H9 (cell line): ENCODE measurements at regions not wholly inside any gene's neighbourhood (a gene's known extent, or its start where the extent isn't known, plus 50 kb on each side); places are given as distances from the start of the nearest gene placed in this dataset.

ENCODE experiments used
- DNase-seq: peaks from one replicate; pipeline ENCODE4 v3.0.0-alpha.2; 2017
- H2AFZ ChIP-seq: one replicate; pipeline ENCODE4 v1.6.1; 2013; ENCODE audit warnings: mild to moderate bottlenecking, low read length, control low read depth, moderate library complexity
- H2AK5ac ChIP-seq: 2 replicates; pipeline ENCODE4 v1.6.1; 2013; ENCODE audit warnings: low read length, control low read depth, mixed read lengths; ENCODE audit not compliant: insufficient read length
- H2BK120ac ChIP-seq: one replicate; pipeline ENCODE4 v1.6.1; 2013; ENCODE audit warnings: low read depth, mild to moderate bottlenecking, low read length, control low read depth, inconsistent platforms; ENCODE audit not compliant: poor library complexity, severe bottlenecking
- H2BK12ac ChIP-seq: 2 replicates; pipeline ENCODE4 v1.6.1; 2013; ENCODE audit warnings: low read length, control low read depth, mixed read lengths, low read depth; ENCODE audit not compliant: insufficient read length
- H2BK15ac ChIP-seq: 2 replicates; pipeline ENCODE4 v1.6.1; 2013; ENCODE audit warnings: low read depth, low read length, control low read depth
- H2BK20ac ChIP-seq: one replicate; pipeline ENCODE4 v1.6.1; 2013; ENCODE audit warnings: low read depth, mild to moderate bottlenecking, low read length, control low read depth, inconsistent platforms; ENCODE audit not compliant: poor library complexity, severe bottlenecking
- H2BK5ac ChIP-seq: 2 replicates; pipeline ENCODE4 v1.6.1; 2013; ENCODE audit warnings: low read length, control low read depth, mixed read lengths; ENCODE audit not compliant: insufficient read length
- H3K14ac ChIP-seq: 2 replicates; pipeline ENCODE4 v1.6.1; 2013; ENCODE audit warnings: low read length, control low read depth; ENCODE audit not compliant: insufficient read depth
- H3K18ac ChIP-seq: 2 replicates; pipeline ENCODE4 v1.6.1; 2013; ENCODE audit warnings: low read depth, mild to moderate bottlenecking, mixed read lengths, low read length, control low read depth; ENCODE audit not compliant: insufficient read length
- H3K23ac ChIP-seq: 2 replicates; pipeline ENCODE4 v1.6.1; 2013; ENCODE audit warnings: low read length, control low read depth, mixed read lengths, low read depth; ENCODE audit not compliant: insufficient read length
- H3K23me2 ChIP-seq: 2 replicates; pipeline ENCODE4 v1.6.1; 2013; ENCODE audit warnings: low read depth, mild to moderate bottlenecking, mixed read lengths, low read length, control low read depth; ENCODE audit not compliant: insufficient read length, poor library complexity, severe bottlenecking
- H3K27ac ChIP-seq: 2 replicates; pipeline ENCODE4 v1.5.1; 2013; ENCODE audit warnings: low read length, control low read depth, mixed read lengths, low read depth; ENCODE audit not compliant: insufficient read length
- H3K27me3 ChIP-seq: 2 replicates; pipeline ENCODE4 v1.6.1; 2013; ENCODE audit warnings: low read length, control low read depth, inconsistent platforms; ENCODE audit not compliant: insufficient read depth
- H3K4ac ChIP-seq: 2 replicates; pipeline ENCODE4 v1.6.1; 2013; ENCODE audit warnings: low read depth, mild to moderate bottlenecking, control low read depth, inconsistent platforms, low read length, moderate library complexity
- H3K4me1 ChIP-seq: 2 replicates; pipeline ENCODE4 v1.6.1; 2013; ENCODE audit warnings: low read length, control low read depth, inconsistent platforms; ENCODE audit not compliant: insufficient read depth
- H3K4me2 ChIP-seq: 2 replicates; pipeline ENCODE4 v1.6.1; 2013; ENCODE audit warnings: low read length, control low read depth, mixed read lengths; ENCODE audit not compliant: insufficient read length, insufficient read depth
- H3K56ac ChIP-seq: 2 replicates; pipeline ENCODE4 v1.6.1; 2013; ENCODE audit warnings: low read depth, mild to moderate bottlenecking, mixed read lengths, low read length, control low read depth; ENCODE audit not compliant: insufficient read length
- H3K79me1 ChIP-seq: 2 replicates; pipeline ENCODE4 v1.6.1; 2013; ENCODE audit warnings: low read depth, mild to moderate bottlenecking, moderate library complexity, low read length, control low read depth, inconsistent platforms; ENCODE audit not compliant: insufficient read depth, poor library complexity, severe bottlenecking
- H3K79me2 ChIP-seq: 2 replicates; pipeline ENCODE4 v1.6.1; 2013; ENCODE audit warnings: low read length, control low read depth, inconsistent platforms; ENCODE audit not compliant: insufficient read depth
- H3K9ac ChIP-seq: 2 replicates; pipeline ENCODE4 v1.6.1; 2013; ENCODE audit warnings: low read length, control low read depth, mixed read lengths; ENCODE audit not compliant: insufficient read length; ENCODE audit errors: extremely low read depth
- H3K9me3 ChIP-seq: one replicate; pipeline ENCODE4 v1.6.1; 2013; ENCODE audit warnings: low read depth, low read length, inconsistent platforms; ENCODE audit not compliant: control insufficient read depth
- H3T11ph ChIP-seq: one replicate; pipeline ENCODE4 v1.6.1; 2013; ENCODE audit warnings: mild to moderate bottlenecking, low read length, control low read depth, inconsistent platforms
- H4K20me1 ChIP-seq: one replicate; pipeline ENCODE4 v1.6.1; 2013; ENCODE audit not compliant: control insufficient read depth, insufficient read length, insufficient read depth
- H4K5ac ChIP-seq: 2 replicates; pipeline ENCODE4 v1.6.1; 2013; ENCODE audit warnings: low read depth, mild to moderate bottlenecking, mixed read lengths, low read length, control low read depth; ENCODE audit not compliant: insufficient read length
- H4K8ac ChIP-seq: replicated peaks from 2 replicates; pipeline ENCODE4 v1.6.1; 2013; ENCODE audit warnings: low read length, control low read depth, mixed read lengths, low read depth; ENCODE audit not compliant: insufficient read length
- H4K91ac ChIP-seq: 2 replicates; pipeline ENCODE4 v1.6.1; 2013; ENCODE audit warnings: low read depth, mild to moderate bottlenecking, moderate library complexity, mixed read lengths, low read length, control low read depth; ENCODE audit not compliant: insufficient read length
- H3K27ac Mint-ChIP-seq, 3 experiments: 2 replicates in 2 of 3; 3 replicates in 1 of 3; pipeline ENCODE4 v1.8.0; 2020 to 2021; ENCODE audit warnings: mixed read lengths in 3 of 3, mild to moderate bottlenecking in 1 of 3, moderate library complexity in 1 of 3
- H3K27me3 Mint-ChIP-seq: 2 replicates; pipeline ENCODE4 v1.8.0; 2021; ENCODE audit warnings: low read depth, mild to moderate bottlenecking, moderate library complexity, mixed read lengths
- H3K36me3 Mint-ChIP-seq, 3 experiments: 2 replicates in 2 of 3; 3 replicates in 1 of 3; pipeline ENCODE4 v1.8.0; 2020 to 2021; ENCODE audit warnings: low read depth in 3 of 3, mixed read lengths in 3 of 3; ENCODE audit not compliant: insufficient read depth in 1 of 3
- H3K4me1 Mint-ChIP-seq, 2 experiments: 2 replicates each; pipeline ENCODE4 v1.8.0; 2020; ENCODE audit warnings: mixed read lengths in 2 of 2
- H3K4me3 Mint-ChIP-seq, 2 experiments: 2 replicates in 1 of 2; 3 replicates in 1 of 2; pipeline ENCODE4 v1.8.0; 2020 to 2021; ENCODE audit warnings: mild to moderate bottlenecking in 2 of 2, mixed read lengths in 2 of 2, moderate library complexity in 1 of 2
- H3K9me3 Mint-ChIP-seq, 2 experiments: 2 replicates in 1 of 2; 3 replicates in 1 of 2; pipeline ENCODE4 v1.8.0; 2020; ENCODE audit warnings: mild to moderate bottlenecking in 2 of 2, mixed read lengths in 2 of 2, moderate library complexity in 1 of 2
- CTCF ChIP-seq: fragments of 200-600 bp; sonication (generic); conservative IDR thresholded peaks from 3 replicates; pipeline ENCODE4 v1.8.0; 2021; ENCODE audit warnings: antibody characterized with exemption, mild to moderate bottlenecking
- WGBS: extraction: QIAGEN DNeasy Blood & Tissue Kit; methylation state at CpG from one replicate; pipeline ENCODE4 v1.1.7; 2013; ENCODE audit warnings: missing lambda C conversion rate, low lambda C conversion rate, mixed read lengths; ENCODE audit not compliant: insufficient read length; ENCODE audit errors: extremely low coverage; 5-methylcytosine and 5-hydroxymethylcytosine counted together

DNA sequence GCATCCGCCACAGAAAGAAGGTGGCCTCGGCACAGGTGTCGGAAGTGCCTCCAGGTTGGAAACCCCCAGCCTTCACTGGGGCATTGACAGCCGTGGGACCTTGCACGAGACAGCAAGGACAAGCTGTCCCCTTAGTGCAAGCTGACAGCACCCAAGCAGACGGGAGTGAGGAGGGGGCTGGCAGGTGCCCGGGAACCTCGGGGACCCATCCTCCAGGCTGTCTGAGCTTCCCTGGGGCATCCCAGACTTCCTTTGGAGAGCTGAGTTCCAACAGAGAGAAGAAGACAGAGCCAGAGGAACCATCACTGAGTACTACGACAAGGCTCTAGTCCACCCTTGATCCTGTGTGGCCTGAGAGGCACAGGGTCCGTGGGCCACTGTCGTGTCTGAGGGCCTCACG lies 100.6 kb upstream of the RAB4A start:
- H2BK120ac ChIP-seq, result no peak overlapping the region
- H4K20me1 ChIP-seq, result no peaks in the 10 kb centered on the region
- no CpG with 5 or more reads among the region's 12 CpGs for WGBS
- H2BK5ac ChIP-seq, result no peak overlapping the region
- 0 out of 2 replicates have a peak, but pooled peaks cover 2% of the 10 kb centered on the region for H3K27me3 ChIP-seq
- no peaks in the 10 kb centered on the region for H3K79me2 ChIP-seq
- no peak for TF ChIP-seq CTCF
- H3K56ac ChIP-seq, result no peak overlapping the region
- peaks cover 21 to 30% of the 10 kb centered on the region in 2 experiments for H3K4me1 Mint-ChIP-seq
- no peak overlapping the region for H2AFZ ChIP-seq
- H3K27me3 Mint-ChIP-seq, result peaks cover 16% of the 10 kb centered on the region
- H3K27ac ChIP-seq, result no peak overlapping the region
- H2BK12ac ChIP-seq, result no peak overlapping the region
- H3K9me3 ChIP-seq, result no peaks in the 10 kb centered on the region
- no peak overlapping the region for H4K8ac ChIP-seq
- no peak overlapping the region for H3K18ac ChIP-seq
- H4K5ac ChIP-seq, result no peak overlapping the region
- H3K23ac ChIP-seq, result no peak overlapping the region
- H2BK20ac ChIP-seq, result no peak overlapping the region
- no peak overlapping the region for H3K4me2 ChIP-seq
- no peak overlapping the region for H2BK15ac ChIP-seq
- no peak overlapping the region for H3T11ph ChIP-seq
- H3K9me3 Mint-ChIP-seq, result peaks cover 12 to 15% of the 10 kb centered on the region in 2 experiments
- no peaks in the 10 kb centered on the region for H3K79me1 ChIP-seq
- H3K36me3 Mint-ChIP-seq, result peaks cover 5 to 16% (median 9%) of the 10 kb centered on the region in 3 experiments; a peak in 6 of 7 replicates
- peaks cover 3% of the 10 kb centered on the region; the same call in 1 of the 2 replicates for H3K4me1 ChIP-seq
- no peak for DNase-seq
- peak overlapping the region in 1 of 3 experiments; percentile 65; a peak in 2 of 7 replicates for H3K27ac Mint-ChIP-seq
- H3K4me3 Mint-ChIP-seq, result no peak overlapping the region
- H3K9ac ChIP-seq, result no peak overlapping the region
- H3K14ac ChIP-seq, result no peak overlapping the region; the same call in 1 of the 2 replicates
- no peak overlapping the region for H2AK5ac ChIP-seq
- no peaks in the 10 kb centered on the region for H3K23me2 ChIP-seq
- H4K91ac ChIP-seq, result no peak overlapping the region
- no peak overlapping the region for H3K4ac ChIP-seq
